Choroid plexus epithelial cell (primary cell): ENCODE measurements at regions not wholly inside any gene's neighbourhood (a gene's known extent, or its start where the extent isn't known, plus 50 kb on each side); places are given as distances from the start of the nearest gene placed in this dataset.
A peak's percentile ranks its signal among the peaks of the same experiment; 100 is the strongest.

Experiments
- DNase-seq: peaks from one replicate; pipeline ENCODE4 v3.0.0-alpha.2; 2010; ENCODE audit warnings: low read depth
- H3K4me3 ChIP-seq: 2 replicates; pipeline ENCODE4 v1.5.1; 2011; ENCODE audit warnings: low read depth, mild to moderate bottlenecking, control low read depth, low read length, moderate library complexity
- CTCF ChIP-seq: conservative IDR thresholded peaks from 2 replicates; pipeline ENCODE4 v1.5.1; 2011; ENCODE audit warnings: low read depth, mild to moderate bottlenecking, control low read depth, inconsistent platforms, low read length, moderate library complexity

DNA sequence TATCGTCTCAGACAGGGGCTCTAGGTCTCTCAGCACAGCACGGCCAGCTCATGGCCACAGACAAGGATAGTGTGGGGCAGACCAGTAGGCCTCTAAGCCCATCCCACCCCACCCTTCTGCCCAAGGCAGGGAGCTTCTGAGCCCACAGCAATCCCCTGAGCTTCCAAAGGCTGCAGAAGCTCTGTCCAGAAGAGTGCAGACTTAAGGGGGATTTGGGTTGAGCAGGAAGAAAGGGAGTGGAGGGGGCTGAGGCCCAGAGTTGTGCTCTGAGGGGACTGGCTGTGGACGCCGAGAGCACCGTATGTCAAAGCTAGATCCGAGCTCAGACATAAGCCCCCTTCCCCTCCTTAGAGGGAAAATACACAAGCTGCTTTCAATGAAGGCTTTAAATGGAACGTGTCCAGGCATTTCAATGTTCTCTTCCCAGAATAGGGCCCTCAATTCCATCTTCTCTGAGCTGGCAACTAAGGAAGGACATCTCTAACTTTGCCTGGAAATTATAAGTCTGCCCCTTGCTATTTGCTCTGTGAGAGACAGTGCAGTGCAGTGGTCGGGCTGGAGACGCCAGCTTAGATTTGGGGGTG is 116.4 kb upstream of the RPL38 start:
- no peak for TF ChIP-seq CTCF
- DNase-seq, result no peak
- no peak overlapping the region for H3K4me3 ChIP-seq

DNA sequence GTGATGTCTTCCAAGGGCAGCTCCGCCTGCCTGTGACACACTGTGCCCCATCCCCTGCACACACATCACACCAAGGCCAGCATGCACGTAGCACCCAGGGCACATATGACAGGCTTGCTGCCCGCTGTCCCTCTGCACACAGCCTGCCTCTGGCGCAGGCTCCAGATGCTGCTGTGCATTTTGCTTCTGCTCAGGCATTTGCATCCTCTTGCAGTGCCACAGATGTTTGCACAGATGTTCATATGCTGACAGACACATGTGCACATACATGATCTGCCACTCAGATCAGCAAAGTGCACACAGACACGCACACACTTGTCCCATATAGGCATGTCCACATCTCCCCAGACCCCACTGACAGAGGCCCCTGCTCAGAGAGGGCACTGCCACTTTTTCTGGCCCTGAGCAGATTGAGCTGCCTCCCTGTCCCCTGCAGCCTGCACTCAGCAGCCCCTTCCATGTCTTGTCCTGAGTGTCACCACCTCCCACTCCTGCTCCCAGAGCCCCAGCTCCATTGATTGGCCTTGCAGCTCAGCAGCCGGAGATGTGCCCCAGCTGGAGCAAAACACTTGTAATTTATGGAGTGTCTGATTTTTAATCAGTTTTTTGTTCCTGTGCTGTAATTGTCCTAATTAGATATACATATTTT is 115.1 kb upstream of the RPL38 start:
- no peak for DNase-seq
- no peak overlapping the region for H3K4me3 ChIP-seq
- TF ChIP-seq CTCF, result no peak

- H3K4me3 ChIP-seq, result no peak overlapping the region
- TF ChIP-seq CTCF, result no peak
- DNase-seq, result no peak
Observed at GRCh38 chr17:74088934-74089329, 114.5 kb upstream of the RPL38 start.

- TF ChIP-seq CTCF, result no peak
- DNase-seq, result no peak
- no peak overlapping the region for H3K4me3 ChIP-seq
Observed at GRCh38 chr17:74089380-74089779, 114.1 kb upstream of the RPL38 start.

- H3K4me3 ChIP-seq, result no peak overlapping the region
- peak; percentile 72 for TF ChIP-seq CTCF
- peak; percentile 66 for DNase-seq
Observed at GRCh38 chr17:74089869-74090464, 113.5 kb upstream of the RPL38 start.

- no peak for TF ChIP-seq CTCF
Observed at GRCh38 chr17:74094651-74095050, 108.8 kb upstream of the RPL38 start.

GRCh38 chr17:74096456-74096855 is 107.0 kb upstream of the RPL38 start:
- DNase-seq, result no peak
- no peak for TF ChIP-seq CTCF

More at GRCh38 chr17:74094651-74095050, 108.8 kb upstream of the RPL38 start:
- H3K4me3 ChIP-seq, result no peak overlapping the region
- no peak for DNase-seq

More at GRCh38 chr17:74096456-74096855, 107.0 kb upstream of the RPL38 start:
- H3K4me3 ChIP-seq, result no peak overlapping the region
